Esophagus mucosa (tissue), 1 donor: ENCODE measurements at regions not wholly inside any gene's neighbourhood (a gene's known extent, or its start where the extent isn't known, plus 50 kb on each side); places are given as distances from the start of the nearest gene placed in this dataset.
"Not testable (repeated sequence)": the region's sequence is repeated elsewhere in the genome, so short reads cannot be mapped to it uniquely, and the experiment has no call there.

Source experiments
- ATAC-seq: fragments of 200-7000 bp; cut with Tn5 transposase; one replicate; pipeline ENCODE4 v1.9.1; 2020
- donor health status: DM: yes; HTN: yes; CAD: no.

GRCh38 chr6:23690453-23691049, 435.5 kb upstream of the NRSN1 start:
- peak; percentile 26 for ATAC-seq

- ATAC-seq = no peak
Observed at GRCh38 chr6:23692184-23692583, 433.8 kb upstream of the NRSN1 start.

GRCh38 chr6:23696992-23697391, 429.0 kb upstream of the NRSN1 start:
- peak; percentile 31 for ATAC-seq

- no peak for ATAC-seq
Observed at GRCh38 chr6:23704479-23705052, 421.4 kb upstream of the NRSN1 start.

- ATAC-seq = no peak
Observed at GRCh38 chr6:23705697-23706096, 420.3 kb upstream of the NRSN1 start.

GRCh38 chr6:23712756-23713155, 413.3 kb upstream of the NRSN1 start:
- no peak for ATAC-seq

- ATAC-seq = no peak
Observed at GRCh38 chr6:23713211-23713610, 412.8 kb upstream of the NRSN1 start.

- ATAC-seq = no peak
Observed at GRCh38 chr6:23728707-23729106, 397.3 kb upstream of the NRSN1 start.

- no peak for ATAC-seq
Observed at GRCh38 chr6:23731609-23732008, 394.4 kb upstream of the NRSN1 start.

GRCh38 chr6:23732521-23732920, 393.5 kb upstream of the NRSN1 start:
- ATAC-seq = no peak

- no peak for ATAC-seq
Observed at GRCh38 chr6:23735151-23735550, 390.9 kb upstream of the NRSN1 start.

- no peak for ATAC-seq
Observed at GRCh38 chr6:23736577-23736976, 389.4 kb upstream of the NRSN1 start.

GRCh38 chr6:23747239-23747638, 378.8 kb upstream of the NRSN1 start:
- no peak for ATAC-seq

- no peak for ATAC-seq
Observed at GRCh38 chr6:23752414-23752813, 373.6 kb upstream of the NRSN1 start.

GRCh38 chr6:23754197-23754596, 371.8 kb upstream of the NRSN1 start:
- no peak for ATAC-seq

- ATAC-seq = peak; percentile 13
Observed at GRCh38 chr6:23775127-23775526, 350.9 kb upstream of the NRSN1 start.

- no peak for ATAC-seq
Observed at GRCh38 chr6:23783901-23784300, 342.1 kb upstream of the NRSN1 start.

GRCh38 chr6:23784301-23784919, 341.6 kb upstream of the NRSN1 start:
- ATAC-seq = no peak

GRCh38 chr6:23790756-23791155, 335.3 kb upstream of the NRSN1 start:
- no peak for ATAC-seq

- ATAC-seq = no peak
Observed at GRCh38 chr6:23797041-23797440, 329.0 kb upstream of the NRSN1 start.

- not testable (repeated sequence) for ATAC-seq
Observed at GRCh38 chr6:23804289-23804688, 321.7 kb upstream of the NRSN1 start.

- ATAC-seq = not testable (repeated sequence)
Observed at GRCh38 chr6:23821141-23821540, 304.9 kb upstream of the NRSN1 start.

GRCh38 chr6:23823421-23823820, 302.6 kb upstream of the NRSN1 start:
- ATAC-seq = no peak

GRCh38 chr6:23826572-23826971, 299.4 kb upstream of the NRSN1 start:
- ATAC-seq = no peak
